Transverse colon (tissue), 4 donors: ENCODE measurements at regions not wholly inside any gene's neighbourhood (a gene's known extent, or its start where the extent isn't known, plus 50 kb on each side); places are given as distances from the start of the nearest gene placed in this dataset.

Experiments
- DNase-seq: peaks from one replicate; pipeline ENCODE4 v3.0.0-alpha.2; 2019
- H3K27ac ChIP-seq, 4 donors: fragments of 200-600 bp; sonication (generic); 2 replicates each; pipeline ENCODE4 v1.5.1; 2016 to 2018; ENCODE audit warnings: inconsistent platforms in 4 of 4
- H3K27me3 ChIP-seq: fragments of 200-600 bp; sonication (generic); 2 replicates; pipeline ENCODE4 v1.5.1; 2017; ENCODE audit warnings: inconsistent platforms
- H3K36me3 ChIP-seq, 4 donors: fragments of 200-600 bp; sonication (generic); 2 replicates each; pipeline ENCODE4 v1.5.1; 2017 to 2019; ENCODE audit warnings: inconsistent platforms in 4 of 4
- H3K4me1 ChIP-seq, 4 donors: fragments of 200-600 bp; sonication (generic); 2 replicates each; pipeline ENCODE4 v1.5.1; 2017 to 2020; ENCODE audit warnings: inconsistent platforms in 4 of 4
- H3K4me3 ChIP-seq, 4 donors: fragments of 200-600 bp; sonication (generic); 1 replicate in 1 of 4; 2 replicates in 3 of 4; pipeline versions ENCODE4 v1.5.1 to v1.6.1; 2017 to 2019; ENCODE audit warnings: inconsistent platforms in 4 of 4
- H3K9me3 ChIP-seq, 2 donors: fragments of 200-600 bp; sonication (generic); 2 replicates each; pipeline ENCODE4 v1.5.1; 2017 to 2019; ENCODE audit warnings: inconsistent platforms in 2 of 2
- CTCF ChIP-seq, 5 experiments: fragments of 200-600 bp in 3 of 5; fragments of 450-650 bp in 2 of 5; sonication (generic) in 3 of 5; IDR thresholded peaks; 1 replicate in 2 of 5; 2 replicates in 3 of 5; pipeline ENCODE4 v1.5.1; 2016 to 2017; ENCODE audit warnings: antibody characterized with exemption in 5 of 5, inconsistent platforms in 3 of 5, mild to moderate bottlenecking in 2 of 5, moderate library complexity in 1 of 5
- EP300 ChIP-seq: sonication (generic); formaldehyde crosslinking; IDR thresholded peaks from one replicate; pipeline ENCODE4 v1.6.1; 2017; ENCODE audit warnings: antibody characterized with exemption, low read depth
- POLR2A ChIP-seq: fragments of 450-650 bp; IDR thresholded peaks from one replicate; pipeline ENCODE4 v1.6.1; 2016; ENCODE audit warnings: antibody characterized with exemption, mild to moderate bottlenecking, moderate library complexity
- POLR2AphosphoS5 ChIP-seq, 3 donors: sonication (generic); formaldehyde crosslinking; IDR thresholded peaks; one replicate each; pipeline ENCODE4 v1.6.1; 2016; ENCODE audit warnings: antibody characterized with exemption in 3 of 3
- WGBS, 2 donors: methylation state at CpG; one replicate each; pipeline ENCODE4 v1.1.5; 2018; ENCODE audit warnings: low coverage in 1 of 2; 5-methylcytosine and 5-hydroxymethylcytosine counted together
- in situ Hi-C, 4 donors: fragments of 200-750 bp; cut with MboI; loops; one replicate each; pipeline versions ENCODE4 v1.15.0 to v1.15.1; 2017; ENCODE audit warnings: low sequenced_read_pairs in 3 of 4, low pct_ligation_motif_present in 1 of 4, low pct_unique_long_range_greater_than_20kb in 1 of 4
- intact Hi-C: fragments of 100-400 bp; cut with DNase I; formaldehyde crosslinking; loops from one replicate; pipeline ENCODE4 v1.15.1; 2023; ENCODE audit warnings: low total_unique reads

GRCh38 chr4:27830251-27830650, 969.6 kb downstream of the STIM2 start:
- Histone ChIP-seq H3K4me3 (no peak overlapping the region), H3K4me1 (no peaks in the 10 kb centered on the region), H3K36me3 (no peaks in the 10 kb centered on the region), H3K27ac (no peak overlapping the region), H3K9me3 (no peaks in the 10 kb centered on the region), H3K27me3 (no peaks in the 10 kb centered on the region)
- WGBS, 2 donors = 58 to 74% methylated on average over 3 of the region's 3 CpGs
- TF ChIP-seq POLR2A = no peak
- DNase-seq = no peak
- intact Hi-C loops = no loop called here
- in situ Hi-C loops = no loop called here

GRCh38 chr4:27835851-27836250, 975.2 kb downstream of the STIM2 start:
- no peak for DNase-seq
- in situ Hi-C loops = no loop called here
- H3K27ac ChIP-seq = no peak overlapping the region
- no peaks in the 10 kb centered on the region for H3K9me3 ChIP-seq
- intact Hi-C loops = no loop called here
- TF ChIP-seq CTCF (IDR thresholded peaks at IDR 0.05) = no peak
- TF ChIP-seq EP300 = no peak
- no peak for TF ChIP-seq POLR2A
- TF ChIP-seq POLR2AphosphoS5 (IDR thresholded peaks at IDR 0.05) = no peak
- 88 to 94% methylated on average over 1 of the region's 1 CpG for WGBS, 2 donors
- no peaks in the 10 kb centered on the region for H3K27me3 ChIP-seq
- H3K36me3 ChIP-seq = no peaks in the 10 kb centered on the region
- no peak overlapping the region for H3K4me3 ChIP-seq
- no peaks in the 10 kb centered on the region for H3K4me1 ChIP-seq

- no peak overlapping the region for H3K4me3 ChIP-seq
- H3K4me1 ChIP-seq = no peaks in the 10 kb centered on the region
- H3K9me3 ChIP-seq = no peaks in the 10 kb centered on the region
- no peak for TF ChIP-seq POLR2AphosphoS5 (IDR thresholded peaks at IDR 0.05)
- TF ChIP-seq POLR2A = no peak
- no peak overlapping the region for H3K27ac ChIP-seq
- H3K36me3 ChIP-seq = no peaks in the 10 kb centered on the region
- 71 to 85% methylated on average over 4 of the region's 4 CpGs for WGBS, 2 donors
- in situ Hi-C loops = no loop called here
- intact Hi-C loops = no loop called here
- H3K27me3 ChIP-seq = no peaks in the 10 kb centered on the region
- no peak for DNase-seq
These were observed 975.9 kb downstream of the STIM2 start for GRCh38 chr4:27836523-27836922.

- TF ChIP-seq EP300 = no peak
- TF ChIP-seq CTCF (IDR thresholded peaks at IDR 0.05) = no peak
- TF ChIP-seq POLR2AphosphoS5 (IDR thresholded peaks at IDR 0.05) = no peak
- TF ChIP-seq POLR2A = no peak
- in situ Hi-C loops = no loop called here
- Histone ChIP-seq H3K36me3 (no peaks in the 10 kb centered on the region), H3K4me3 (no peak overlapping the region), H3K4me1 (no peaks in the 10 kb centered on the region), H3K9me3 (no peaks in the 10 kb centered on the region), H3K27ac (no peak overlapping the region), H3K27me3 (no peaks in the 10 kb centered on the region)
- intact Hi-C loops = no loop called here
- DNase-seq = no peak
These were observed 983.1 kb downstream of the STIM2 start for GRCh38 chr4:27843776-27844175.

- in situ Hi-C loops = no loop called here
- no peaks in the 10 kb centered on the region for H3K36me3 ChIP-seq
- intact Hi-C loops = no loop called here
- WGBS, 2 donors = 87 to 90% methylated on average over 2 of the region's 2 CpGs
- no peak for TF ChIP-seq EP300
- TF ChIP-seq POLR2A = no peak
- TF ChIP-seq CTCF (IDR thresholded peaks at IDR 0.05) = no peak
- no peak for TF ChIP-seq POLR2AphosphoS5 (IDR thresholded peaks at IDR 0.05)
- no peaks in the 10 kb centered on the region for H3K9me3 ChIP-seq
- no peaks in the 10 kb centered on the region for H3K27me3 ChIP-seq
- H3K4me1 ChIP-seq = no peaks in the 10 kb centered on the region
- no peak overlapping the region for H3K27ac ChIP-seq
- no peak overlapping the region for H3K4me3 ChIP-seq
- DNase-seq = no peak
These were observed 983.7 kb downstream of the STIM2 start for GRCh38 chr4:27844376-27844775.
